GM12878 (cell line): ENCODE measurements at regions not wholly inside any gene's neighbourhood (a gene's known extent, or its start where the extent isn't known, plus 50 kb on each side); places are given as distances from the start of the nearest gene placed in this dataset.

Experiments used
- ATAC-seq: fragments of 200-7000 bp; cut with Tn5 transposase; 3 replicates; pipeline ENCODE4 v1.9.1; 2020; ENCODE audit warnings: mild to moderate bottlenecking, moderate library complexity
- BruUV-seq: library from RNA; stranded (reverse); fragments of 400-500 nt; replicated peaks from 2 replicates; lab custom pipeline; 2021; lab: Mats Ljungman, UMichigan
- CTCF ChIA-PET: fragments of 300-600 bp; sonication (Branson Sonifier 250); formaldehyde crosslinking; extraction: SDS; loops from one replicate; lab custom pipeline; 2021; ENCODE audit warnings: inconsistent platforms; lab: Yijun Ruan, JAX
- POLR2A ChIA-PET: fragments of 350-600 bp; formaldehyde crosslinking; extraction: SDS; loops from one replicate; lab custom pipeline; 2021; ENCODE audit warnings: inconsistent platforms; lab: Charles Lee
- RAD21 ChIA-PET: fragments of 300-600 bp; sonication (Branson Sonifier 250); formaldehyde crosslinking; loops from one replicate; lab custom pipeline; 2023; ENCODE audit warnings: antibody characterized with exemption; ENCODE audit not compliant: unreplicated experiment; lab: Charles Lee
- SMC1A ChIA-PET: fragments of 300-600 bp; sonication (Branson Sonifier 250); formaldehyde crosslinking; loops from one replicate; lab custom pipeline; 2023; ENCODE audit not compliant: unreplicated experiment, uncharacterized antibody; lab: Charles Lee
- DNase-seq: peaks from one replicate; pipeline ENCODE4 v3.0.0-alpha.2; 2011; ENCODE audit warnings: low read depth, low spot score
- FAIRE-seq: peaks from 3 replicates; lab custom pipeline; 2011; peaks lifted over from hg19 to GRCh38; lab: Jason Lieb, UNC
- H2AFZ ChIP-seq: 2 replicates; pipeline ENCODE4 v1.6.0; 2011; ENCODE audit warnings: low read depth, low read length, control low read depth; ENCODE audit not compliant: control insufficient read depth
- H3K27ac ChIP-seq: 2 replicates; pipeline ENCODE4 v1.5.1; 2011; ENCODE audit warnings: control low read depth; ENCODE audit not compliant: control insufficient read depth, insufficient read depth
- H3K27me3 ChIP-seq, 2 experiments: replicated peaks in 1 of 2; 2 replicates each; pipeline versions ENCODE4 v1.6.0 to v1.6.1; 2011; ENCODE audit warnings: low read length in 1 of 2; ENCODE audit not compliant: control insufficient read depth in 2 of 2, insufficient read depth in 2 of 2
- H3K36me3 ChIP-seq, 2 experiments: 2 replicates each; pipeline ENCODE4 v1.5.1; 2011; ENCODE audit warnings: low read length in 1 of 2; ENCODE audit not compliant: control insufficient read depth in 2 of 2, insufficient read depth in 2 of 2
- H3K4me1 ChIP-seq: 2 replicates; pipeline ENCODE4 v1.6.1; 2011; ENCODE audit warnings: mild to moderate bottlenecking, low read length, moderate library complexity, mixed read lengths; ENCODE audit not compliant: control insufficient read depth, insufficient read depth
- H3K4me2 ChIP-seq: 2 replicates; pipeline ENCODE4 v1.6.0; 2011; ENCODE audit warnings: control low read depth; ENCODE audit not compliant: control insufficient read depth, insufficient read depth
- H3K4me3 ChIP-seq: fragments of 200-600 bp; sonication (generic); 2 replicates; pipeline ENCODE4 v1.5.1; 2016
- H3K79me2 ChIP-seq: 2 replicates; pipeline ENCODE4 v1.6.0; 2011; ENCODE audit warnings: low read length; ENCODE audit not compliant: control insufficient read depth, insufficient read depth
- H3K9ac ChIP-seq: 2 replicates; pipeline ENCODE4 v1.8.0; 2011; ENCODE audit warnings: low read length, control low read depth, mixed read lengths; ENCODE audit not compliant: control insufficient read depth, insufficient read depth
- H3K9me3 ChIP-seq: replicated peaks from 3 replicates; pipeline ENCODE4 v1.5.1; 2011; ENCODE audit warnings: mild to moderate bottlenecking, low read length; ENCODE audit not compliant: control insufficient read depth, insufficient read depth
- H4K20me1 ChIP-seq: 2 replicates; pipeline ENCODE4 v1.6.0; 2011; ENCODE audit not compliant: control insufficient read depth, insufficient read depth
- CHD4 ChIP-seq: fragments of 200-600 bp; sonication (generic); IDR thresholded peaks from 2 replicates; pipeline ENCODE4 v1.6.1; 2016; ENCODE audit warnings: mild to moderate bottlenecking
- CREM ChIP-seq: IDR thresholded peaks from 2 replicates; pipeline ENCODE4 v1.6.1; 2014; ENCODE audit warnings: antibody characterized with exemption, low read depth
- GATAD2B ChIP-seq: fragments of 450-650 bp; conservative IDR thresholded peaks from 2 replicates; pipeline ENCODE4 v1.6.1; 2017; ENCODE audit warnings: low read depth, mild to moderate bottlenecking, moderate library complexity
- HDAC2 ChIP-seq: fragments of 200-600 bp; sonication (generic); IDR thresholded peaks from 2 replicates; pipeline ENCODE4 v1.6.1; 2017
- IKZF1 ChIP-seq: fragments of 450-650 bp; conservative IDR thresholded peaks from 2 replicates; pipeline ENCODE4 v1.6.1; 2017; ENCODE audit warnings: antibody characterized with exemption, mild to moderate bottlenecking
- IKZF2 ChIP-seq, 2 experiments: fragments of 450-650 bp; IDR thresholded peaks; 2 replicates each; pipeline ENCODE4 v1.6.1; 2017; ENCODE audit warnings: mild to moderate bottlenecking in 2 of 2, moderate library complexity in 2 of 2
- IRF4 ChIP-seq: IDR thresholded peaks from 2 replicates; pipeline ENCODE4 v1.6.1; 2011; ENCODE audit warnings: low read depth, low read length
- RAD51 ChIP-seq: fragments of 450-650 bp; IDR thresholded peaks from 2 replicates; pipeline ENCODE4 v1.6.1; 2016; ENCODE audit warnings: moderate library complexity, mild to moderate bottlenecking, inconsistent platforms
- SMARCA5 ChIP-seq: fragments of 450-650 bp; IDR thresholded peaks from 2 replicates; pipeline ENCODE4 v1.6.1; 2017; ENCODE audit warnings: mild to moderate bottlenecking
- TCF3 ChIP-seq: IDR thresholded peaks from 2 replicates; pipeline ENCODE4 v1.6.1; 2012; ENCODE audit warnings: low read depth, mild to moderate bottlenecking, low read length, borderline replicate concordance; ENCODE audit not compliant: insufficient read depth
- ZNF217 ChIP-seq: fragments of 450-650 bp; IDR thresholded peaks from 2 replicates; pipeline ENCODE4 v1.6.1; 2017; ENCODE audit warnings: antibody characterized with exemption, mild to moderate bottlenecking
- ZNF24 ChIP-seq: fragments of 450-650 bp; IDR thresholded peaks from 2 replicates; pipeline ENCODE4 v1.6.1; 2017; ENCODE audit warnings: antibody characterized with exemption, mild to moderate bottlenecking
- ZNF274 ChIP-seq: IDR thresholded peaks from one replicate; pipeline ENCODE4 v1.8.0; 2011; ENCODE audit not compliant: insufficient read length, insufficient read depth
- WGBS: methylation state at CpG from one replicate; pipeline ENCODE4 v1.1.6; 2016; ENCODE audit warnings: low lambda C conversion rate; ENCODE audit not compliant: insufficient replicate concordance, insufficient coverage; ENCODE audit errors: missing lambda C conversion rate; 5-methylcytosine and 5-hydroxymethylcytosine counted together
- in situ Hi-C: fragments of 300-500 bp; cut with MboI; formaldehyde crosslinking; loops from 9 replicates; pipeline ENCODE4 v1.14.3; 2018; ENCODE audit warnings: mixed read lengths
- intact Hi-C: fragments of 100-400 bp; cut with micrococcal nuclease; formaldehyde crosslinking; loops from one replicate; pipeline ENCODE4 v1.14.2; 2022; ENCODE audit not compliant: unreplicated experiment
- TF ChIP-seq, protein P1 (sequence below): fragments of 450-650 bp; IDR thresholded peaks from 2 replicates; pipeline ENCODE4 v1.6.1; 2017; ENCODE audit warnings: mild to moderate bottlenecking, moderate library complexity
- TF ChIP-seq, protein P2 (sequence below): fragments of 450-650 bp; IDR thresholded peaks from 2 replicates; pipeline ENCODE4 v1.6.1; 2017; ENCODE audit warnings: mild to moderate bottlenecking, low read depth, inconsistent platforms; ENCODE audit not compliant: poor library complexity, severe bottlenecking
- TF ChIP-seq, protein P3 (sequence below): fragments of 150-350 bp; IDR thresholded peaks from 2 replicates; pipeline ENCODE4 v1.6.1; 2014; ENCODE audit warnings: mild to moderate bottlenecking, low read depth, low read length
- TF ChIP-seq, protein P4 (sequence below): IDR thresholded peaks from 2 replicates; pipeline ENCODE4 v1.6.1; 2012; ENCODE audit warnings: low read depth, low read length, improper control_type of control experiment

DNA sequence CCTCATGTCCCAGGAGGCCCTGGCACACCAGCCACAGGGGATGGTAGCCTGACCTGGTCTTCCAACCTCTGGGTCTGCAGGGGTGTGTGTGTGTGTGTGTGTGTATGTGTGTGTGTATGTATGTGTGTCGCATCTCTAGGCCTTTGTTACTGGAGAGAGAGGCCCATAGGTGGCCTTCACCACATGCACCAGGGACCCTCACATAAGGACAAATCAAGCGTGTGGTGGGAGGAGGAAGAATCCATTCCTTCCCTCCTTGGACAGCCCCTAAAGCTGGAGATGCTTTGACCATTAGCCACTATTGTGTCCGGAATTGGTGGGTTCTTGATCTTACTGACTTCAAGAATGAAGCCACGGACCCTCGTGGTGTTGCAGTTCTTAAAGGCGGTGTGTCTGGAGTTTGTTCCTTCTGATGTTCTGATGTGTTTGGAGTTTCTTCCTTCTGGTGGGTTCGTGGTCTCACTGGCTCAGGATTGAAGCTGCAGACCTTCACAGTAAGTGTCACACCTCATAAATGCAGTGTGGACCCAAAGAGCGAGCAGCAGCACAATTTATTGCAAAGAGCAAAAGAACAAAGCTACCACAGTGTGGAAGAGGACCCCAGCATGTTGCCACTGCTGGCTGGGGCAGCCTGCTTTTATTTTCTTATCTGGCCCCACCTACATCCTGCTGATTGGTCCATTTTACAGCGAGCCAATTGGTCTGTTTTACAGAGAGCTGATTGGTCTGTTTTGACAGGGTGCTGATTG, 104.1 kb downstream of the DDX1 start:
- 36% methylated on average over 8 of the region's 9 CpGs for WGBS
- no peak for DNase-seq
- TF ChIP-seq GATAD2B (no peak), SMARCA5 (no peak), RAD51 (no peak), CREM (no peak), IKZF2 (IDR thresholded peaks at IDR 0.05) (no peak), TCF3 (no peak), HDAC2 (no peak), CHD4 (no peak), IKZF1 (no peak), ZNF217 (no peak), ZNF274 (no peak), ZNF24 (no peak), IRF4 (no peak)
- TF ChIP-seq, protein P1, sequence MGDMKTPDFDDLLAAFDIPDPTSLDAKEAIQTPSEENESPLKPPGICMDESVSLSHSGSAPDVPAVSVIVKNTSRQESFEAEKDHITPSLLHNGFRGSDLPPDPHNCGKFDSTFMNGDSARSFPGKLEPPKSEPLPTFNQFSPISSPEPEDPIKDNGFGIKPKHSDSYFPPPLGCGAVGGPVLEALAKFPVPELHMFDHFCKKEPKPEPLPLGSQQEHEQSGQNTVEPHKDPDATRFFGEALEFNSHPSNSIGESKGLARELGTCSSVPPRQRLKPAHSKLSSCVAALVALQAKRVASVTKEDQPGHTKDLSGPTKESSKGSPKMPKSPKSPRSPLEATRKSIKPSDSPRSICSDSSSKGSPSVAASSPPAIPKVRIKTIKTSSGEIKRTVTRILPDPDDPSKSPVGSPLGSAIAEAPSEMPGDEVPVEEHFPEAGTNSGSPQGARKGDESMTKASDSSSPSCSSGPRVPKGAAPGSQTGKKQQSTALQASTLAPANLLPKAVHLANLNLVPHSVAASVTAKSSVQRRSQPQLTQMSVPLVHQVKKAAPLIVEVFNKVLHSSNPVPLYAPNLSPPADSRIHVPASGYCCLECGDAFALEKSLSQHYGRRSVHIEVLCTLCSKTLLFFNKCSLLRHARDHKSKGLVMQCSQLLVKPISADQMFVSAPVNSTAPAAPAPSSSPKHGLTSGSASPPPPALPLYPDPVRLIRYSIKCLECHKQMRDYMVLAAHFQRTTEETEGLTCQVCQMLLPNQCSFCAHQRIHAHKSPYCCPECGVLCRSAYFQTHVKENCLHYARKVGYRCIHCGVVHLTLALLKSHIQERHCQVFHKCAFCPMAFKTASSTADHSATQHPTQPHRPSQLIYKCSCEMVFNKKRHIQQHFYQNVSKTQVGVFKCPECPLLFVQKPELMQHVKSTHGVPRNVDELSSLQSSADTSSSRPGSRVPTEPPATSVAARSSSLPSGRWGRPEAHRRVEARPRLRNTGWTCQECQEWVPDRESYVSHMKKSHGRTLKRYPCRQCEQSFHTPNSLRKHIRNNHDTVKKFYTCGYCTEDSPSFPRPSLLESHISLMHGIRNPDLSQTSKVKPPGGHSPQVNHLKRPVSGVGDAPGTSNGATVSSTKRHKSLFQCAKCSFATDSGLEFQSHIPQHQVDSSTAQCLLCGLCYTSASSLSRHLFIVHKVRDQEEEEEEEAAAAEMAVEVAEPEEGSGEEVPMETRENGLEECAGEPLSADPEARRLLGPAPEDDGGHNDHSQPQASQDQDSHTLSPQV: no peak
- TF ChIP-seq, protein P2, sequence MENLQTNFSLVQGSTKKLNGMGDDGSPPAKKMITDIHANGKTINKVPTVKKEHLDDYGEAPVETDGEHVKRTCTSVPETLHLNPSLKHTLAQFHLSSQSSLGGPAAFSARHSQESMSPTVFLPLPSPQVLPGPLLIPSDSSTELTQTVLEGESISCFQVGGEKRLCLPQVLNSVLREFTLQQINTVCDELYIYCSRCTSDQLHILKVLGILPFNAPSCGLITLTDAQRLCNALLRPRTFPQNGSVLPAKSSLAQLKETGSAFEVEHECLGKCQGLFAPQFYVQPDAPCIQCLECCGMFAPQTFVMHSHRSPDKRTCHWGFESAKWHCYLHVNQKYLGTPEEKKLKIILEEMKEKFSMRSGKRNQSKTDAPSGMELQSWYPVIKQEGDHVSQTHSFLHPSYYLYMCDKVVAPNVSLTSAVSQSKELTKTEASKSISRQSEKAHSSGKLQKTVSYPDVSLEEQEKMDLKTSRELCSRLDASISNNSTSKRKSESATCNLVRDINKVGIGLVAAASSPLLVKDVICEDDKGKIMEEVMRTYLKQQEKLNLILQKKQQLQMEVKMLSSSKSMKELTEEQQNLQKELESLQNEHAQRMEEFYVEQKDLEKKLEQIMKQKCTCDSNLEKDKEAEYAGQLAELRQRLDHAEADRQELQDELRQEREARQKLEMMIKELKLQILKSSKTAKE: no peak
- TF ChIP-seq, protein P3, sequence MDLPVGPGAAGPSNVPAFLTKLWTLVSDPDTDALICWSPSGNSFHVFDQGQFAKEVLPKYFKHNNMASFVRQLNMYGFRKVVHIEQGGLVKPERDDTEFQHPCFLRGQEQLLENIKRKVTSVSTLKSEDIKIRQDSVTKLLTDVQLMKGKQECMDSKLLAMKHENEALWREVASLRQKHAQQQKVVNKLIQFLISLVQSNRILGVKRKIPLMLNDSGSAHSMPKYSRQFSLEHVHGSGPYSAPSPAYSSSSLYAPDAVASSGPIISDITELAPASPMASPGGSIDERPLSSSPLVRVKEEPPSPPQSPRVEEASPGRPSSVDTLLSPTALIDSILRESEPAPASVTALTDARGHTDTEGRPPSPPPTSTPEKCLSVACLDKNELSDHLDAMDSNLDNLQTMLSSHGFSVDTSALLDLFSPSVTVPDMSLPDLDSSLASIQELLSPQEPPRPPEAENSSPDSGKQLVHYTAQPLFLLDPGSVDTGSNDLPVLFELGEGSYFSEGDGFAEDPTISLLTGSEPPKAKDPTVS: no peak
- TF ChIP-seq, protein P4, sequence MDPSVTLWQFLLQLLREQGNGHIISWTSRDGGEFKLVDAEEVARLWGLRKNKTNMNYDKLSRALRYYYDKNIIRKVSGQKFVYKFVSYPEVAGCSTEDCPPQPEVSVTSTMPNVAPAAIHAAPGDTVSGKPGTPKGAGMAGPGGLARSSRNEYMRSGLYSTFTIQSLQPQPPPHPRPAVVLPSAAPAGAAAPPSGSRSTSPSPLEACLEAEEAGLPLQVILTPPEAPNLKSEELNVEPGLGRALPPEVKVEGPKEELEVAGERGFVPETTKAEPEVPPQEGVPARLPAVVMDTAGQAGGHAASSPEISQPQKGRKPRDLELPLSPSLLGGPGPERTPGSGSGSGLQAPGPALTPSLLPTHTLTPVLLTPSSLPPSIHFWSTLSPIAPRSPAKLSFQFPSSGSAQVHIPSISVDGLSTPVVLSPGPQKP: no peak

More for the DNA sequence above, 104.1 kb downstream of the DDX1 start:
- in situ Hi-C loops: no loop called here
- H3K4me1 ChIP-seq: no peaks in the 10 kb centered on the region
- ChIA-PET SMC1A (interaction anchor here (1.6 kb wide), 1 partner anchor 19 kb away, joined by 3 read pairs; no protein-coding TSS in a partner anchor), RAD21 (no interaction called here), CTCF (interaction anchor here (0.9 kb wide), 1 partner anchor 27 kb away, joined by 3 read pairs; no protein-coding TSS in a partner anchor), POLR2A (interaction anchor here (0.6 kb wide), 1 partner anchor 112 kb away, joined by 3 read pairs; no protein-coding TSS in a partner anchor)
- H3K79me2 ChIP-seq: no peaks in the 10 kb centered on the region
- H3K9me3 ChIP-seq: no peaks in the 10 kb centered on the region; the same call in 2 of the 3 replicates
- ATAC-seq (no peak), FAIRE-seq (no peak)
- H3K9ac ChIP-seq: no peak overlapping the region
- no peak overlapping the region for H3K4me3 ChIP-seq
- intact Hi-C loops: no loop called here
- no TSS peak for BruUV-seq
- H3K4me2 ChIP-seq: no peak overlapping the region
- no peak overlapping the region for H2AFZ ChIP-seq
- no peak overlapping the region for H3K27ac ChIP-seq
- no peaks in the 10 kb centered on the region for H3K36me3 ChIP-seq
- H3K27me3 ChIP-seq: no peaks in the 10 kb centered on the region
- no peaks in the 10 kb centered on the region for H4K20me1 ChIP-seq
